HCEC 1CT (cell line): ENCODE measurements at regions not wholly inside any gene's neighbourhood (a gene's known extent, or its start where the extent isn't known, plus 50 kb on each side); places are given as distances from the start of the nearest gene placed in this dataset.

Source experiments
- DNase-seq: peaks from one replicate; pipeline ENCODE4 v3.0.0-alpha.2; 2017

GRCh38 chr2:136557203-136557602 lies 208.1 kb upstream of the THSD7B start:
- DNase-seq: no peak

DNA sequence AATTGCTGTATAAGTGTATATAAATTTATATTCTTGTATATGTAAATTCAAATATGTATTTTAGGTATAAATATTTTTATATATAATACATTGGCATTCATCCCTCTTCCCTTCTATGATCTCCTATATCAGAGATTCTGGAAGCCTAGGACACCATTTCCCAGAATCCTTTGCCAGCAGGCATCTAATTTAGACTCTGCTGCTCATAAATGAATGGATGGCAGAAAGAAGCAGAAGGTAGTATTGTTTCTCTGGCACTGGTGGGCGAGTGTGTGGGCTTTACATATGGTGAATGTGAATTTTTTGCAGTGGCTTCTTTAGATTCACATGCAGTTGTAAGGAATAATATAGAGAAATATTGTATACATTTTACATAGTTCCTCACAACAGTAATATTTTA lies 215.2 kb upstream of the THSD7B start:
- DNase-seq: no peak

DNA sequence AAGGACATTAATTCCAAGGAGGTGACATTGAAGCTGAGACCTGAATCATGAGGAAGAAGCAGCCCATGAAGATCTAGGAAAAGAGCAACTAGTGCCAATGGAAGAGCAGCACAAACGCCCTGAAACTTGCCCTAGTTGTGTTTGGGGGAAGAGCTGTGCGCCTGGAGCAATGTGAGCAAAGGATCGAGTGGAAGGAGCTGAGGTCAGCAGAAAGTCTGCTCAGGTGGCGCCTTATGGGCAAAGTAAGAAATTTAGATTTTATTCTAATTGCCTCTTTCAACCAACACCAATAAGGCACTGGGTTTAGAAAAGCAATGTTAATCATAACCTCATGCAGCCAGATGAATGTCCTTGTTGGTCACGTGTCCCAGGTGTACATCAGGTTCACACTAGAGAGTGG lies 226.0 kb upstream of the THSD7B start:
- DNase-seq: no peak

- no peak for DNase-seq
Measured at GRCh38 chr2:136538489-136538888, 226.9 kb upstream of the THSD7B start.

DNA sequence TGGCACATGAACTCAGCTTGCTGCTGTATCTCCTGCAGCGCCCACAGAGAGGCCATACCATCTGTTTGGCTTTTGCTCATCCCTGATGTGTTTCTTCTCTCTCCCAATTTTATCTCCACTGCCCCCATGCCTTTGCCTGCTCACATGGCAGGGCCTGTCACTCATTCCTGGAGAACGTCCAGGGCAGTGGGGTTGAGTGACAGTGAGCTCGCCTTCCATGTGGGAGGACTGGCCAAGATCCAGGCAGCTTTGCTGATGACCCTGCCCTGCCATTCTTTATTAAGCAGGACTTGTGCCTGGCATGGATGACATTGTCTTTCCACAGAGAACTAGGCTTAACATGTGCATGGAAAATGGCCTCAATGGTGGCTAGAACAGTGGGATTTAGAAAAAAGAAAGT lies 230.5 kb upstream of the THSD7B start:
- DNase-seq: no peak

DNA sequence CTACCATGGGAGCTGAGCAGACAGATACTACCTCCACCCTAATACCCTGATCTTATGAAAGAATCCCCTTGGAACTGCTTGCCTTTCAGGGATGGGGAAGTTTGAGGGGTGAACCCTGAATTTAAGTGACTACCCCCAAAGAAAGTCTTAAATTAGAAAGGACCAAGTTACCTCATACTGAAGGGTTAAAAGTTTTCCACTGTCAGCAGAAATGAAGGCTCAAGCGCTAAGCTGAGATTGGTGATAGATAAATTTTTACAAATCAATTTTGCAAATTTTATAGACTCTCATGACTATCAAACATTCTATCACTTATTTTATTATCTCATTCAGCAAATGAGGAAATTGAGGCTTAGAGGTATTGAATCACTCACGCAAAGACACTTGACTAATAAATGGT lies 233.2 kb upstream of the THSD7B start:
- no peak for DNase-seq

- no peak for DNase-seq
Measured at GRCh38 chr2:136531731-136532130, 233.6 kb upstream of the THSD7B start.

GRCh38 chr2:136530146-136530545 lies 235.2 kb upstream of the THSD7B start:
- no peak for DNase-seq

GRCh38 chr2:136527560-136527959 lies 237.8 kb upstream of the THSD7B start:
- DNase-seq: peak; percentile 1

DNA sequence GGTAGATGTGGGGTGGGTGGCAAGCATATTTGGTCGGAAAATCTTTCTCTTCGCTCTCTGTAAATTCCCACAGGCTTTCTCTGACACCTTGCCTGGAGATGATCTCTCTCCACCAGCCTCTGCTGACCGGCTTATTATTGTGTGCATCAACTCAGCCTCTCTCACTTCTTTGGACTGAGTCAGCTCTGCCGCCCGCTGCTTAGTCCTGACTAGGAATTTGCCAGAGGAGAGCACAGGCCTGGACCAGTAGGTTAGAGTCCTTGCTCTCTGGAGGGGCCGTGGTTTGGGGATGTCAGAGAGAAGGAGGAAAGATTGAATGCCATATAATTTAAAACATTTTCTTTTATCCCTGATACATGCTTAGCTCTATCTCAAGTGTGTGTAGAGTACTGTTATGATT lies 242.6 kb upstream of the THSD7B start:
- DNase-seq: no peak

- DNase-seq: no peak
Measured at GRCh38 chr2:136517716-136518115, 247.6 kb upstream of the THSD7B start.

GRCh38 chr2:136510244-136510643 lies 255.1 kb upstream of the THSD7B start:
- DNase-seq: no peak

DNA sequence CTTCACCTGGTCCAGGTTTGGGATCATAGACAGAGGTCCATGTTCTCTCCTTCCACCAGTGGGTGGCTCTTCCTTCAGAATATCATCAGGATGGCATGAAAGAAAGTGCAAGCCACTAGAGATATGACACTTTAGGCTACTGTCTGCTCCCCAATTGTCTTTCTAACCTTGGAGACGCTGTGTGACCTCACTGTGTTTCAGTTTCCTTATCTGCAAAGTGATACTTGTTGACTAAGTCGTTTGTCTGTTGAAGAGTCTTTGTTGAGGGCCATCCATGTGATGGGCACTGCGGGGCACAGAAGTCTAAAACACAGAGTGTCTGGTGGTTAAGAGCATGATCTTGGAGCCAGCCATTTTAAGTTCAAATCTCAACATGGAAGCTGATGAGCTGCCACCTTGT lies 259.9 kb upstream of the THSD7B start:
- DNase-seq: no peak

DNA sequence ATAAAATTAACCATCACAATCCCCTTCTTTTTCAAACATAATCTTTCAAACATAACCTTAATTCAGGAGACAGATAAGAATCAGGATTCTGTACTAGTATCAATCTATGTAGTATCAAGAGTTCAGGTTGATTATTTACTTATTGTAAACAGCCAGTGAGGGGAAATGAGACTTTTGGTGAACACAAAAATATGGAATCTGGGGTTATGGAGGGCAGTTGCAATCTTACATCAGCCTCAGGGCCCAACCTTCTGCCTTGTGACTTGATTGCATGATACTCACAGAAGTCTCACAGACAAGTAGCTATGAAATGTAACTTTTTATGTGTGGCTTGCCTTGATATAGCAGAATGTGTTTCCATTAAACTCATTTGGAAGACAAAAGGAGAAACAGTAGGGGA lies 262.7 kb upstream of the THSD7B start:
- DNase-seq: no peak

DNA sequence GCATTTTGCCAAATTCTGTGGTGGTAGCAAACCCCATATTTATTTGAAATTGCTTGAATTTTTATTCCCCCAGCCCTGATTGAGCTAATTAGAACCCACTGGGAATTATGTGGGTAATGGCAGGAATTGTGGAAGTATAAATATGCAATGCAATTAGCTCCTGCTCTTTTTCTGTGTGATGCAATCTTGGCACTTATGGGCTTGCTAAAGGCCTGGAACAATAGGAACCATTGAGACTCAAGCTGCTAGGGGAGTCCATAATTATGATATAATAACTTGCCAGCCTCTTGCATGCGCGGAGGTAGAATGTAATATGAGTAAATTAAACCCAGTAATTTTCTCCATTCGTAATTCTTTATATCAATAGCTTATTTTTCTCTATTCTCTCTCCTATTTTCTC lies 267.6 kb upstream of the THSD7B start:
- DNase-seq: no peak

- no peak for DNase-seq
Measured at GRCh38 chr2:136496966-136497365, 268.4 kb upstream of the THSD7B start.

DNA sequence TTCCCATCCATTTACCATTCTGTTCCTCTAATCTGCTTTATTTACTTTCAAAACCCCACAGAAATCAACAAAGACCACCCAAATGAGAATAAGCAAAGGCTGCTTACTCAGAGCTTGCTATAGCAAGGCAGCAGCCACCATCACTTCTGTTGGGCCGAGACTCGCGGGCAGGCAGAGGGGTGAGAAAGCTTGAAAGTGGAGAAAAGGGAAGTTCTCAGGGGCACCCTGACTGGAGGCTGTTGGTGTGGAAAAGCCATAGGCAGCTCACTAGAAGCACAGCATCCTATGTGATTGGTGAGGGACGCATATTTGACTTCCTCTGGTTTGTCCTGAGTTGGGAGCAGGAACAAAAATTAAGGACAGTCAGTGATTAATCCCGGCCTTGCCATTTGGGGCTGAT lies 269.7 kb upstream of the THSD7B start:
- no peak for DNase-seq

DNA sequence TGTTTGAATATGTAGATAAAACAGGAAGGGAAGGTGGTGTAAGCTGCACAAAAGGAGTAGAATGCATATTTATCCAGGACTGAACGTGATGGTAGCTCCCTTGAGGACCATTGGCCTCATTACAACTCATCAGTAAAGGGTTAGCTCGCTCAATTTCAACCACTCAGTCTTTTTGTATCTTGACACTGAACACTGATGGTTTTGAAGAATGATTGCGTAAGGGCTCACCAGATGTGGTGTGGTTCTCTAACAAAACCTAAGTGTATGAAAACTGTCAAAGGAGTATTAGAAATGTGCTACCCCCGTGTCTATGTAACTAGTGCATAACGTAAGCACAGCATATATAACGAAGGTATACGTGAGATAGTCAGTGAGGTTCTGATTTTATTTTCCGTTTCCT lies 272.4 kb upstream of the THSD7B start:
- no peak for DNase-seq

DNA sequence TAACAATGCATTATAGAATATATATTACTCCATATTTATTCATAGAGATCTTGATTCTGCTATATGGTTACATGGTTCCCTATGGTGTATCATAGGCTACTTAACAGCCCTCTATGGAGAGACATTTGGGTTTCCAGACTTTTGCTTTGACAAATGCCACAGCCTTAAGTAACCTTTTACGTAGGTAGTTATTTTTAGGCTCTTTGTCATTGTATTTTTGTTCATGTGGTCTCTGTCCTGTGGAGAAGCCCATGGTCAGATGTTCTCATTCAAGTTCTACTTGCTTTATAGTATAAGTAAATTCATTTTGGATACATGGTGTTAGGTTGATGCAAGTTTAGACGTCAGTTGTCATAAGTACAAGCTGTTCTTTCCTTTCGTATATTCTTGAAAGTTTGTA lies 275.2 kb upstream of the THSD7B start:
- no peak for DNase-seq

DNA sequence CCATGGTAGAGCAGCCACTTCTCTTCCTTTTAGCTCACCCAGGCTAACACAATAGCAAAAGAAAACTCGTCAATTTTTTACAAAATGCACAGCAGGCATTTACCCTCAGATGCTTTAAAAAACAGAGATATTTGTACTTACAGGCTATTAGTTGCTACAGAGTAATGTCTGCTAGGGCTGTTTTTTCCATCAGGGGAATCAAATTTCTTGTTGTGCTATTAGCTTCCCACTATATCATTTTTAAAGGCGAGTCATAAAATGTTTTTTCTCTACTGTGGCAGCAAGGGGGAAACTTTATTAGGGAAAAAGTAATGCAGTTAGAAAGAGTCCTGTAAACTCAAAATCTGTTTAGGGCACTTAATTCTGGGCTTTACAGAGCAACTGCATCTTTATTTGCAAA lies 277.9 kb upstream of the THSD7B start:
- no peak for DNase-seq

GRCh38 chr2:136486115-136486514 lies 279.2 kb upstream of the THSD7B start:
- no peak for DNase-seq

- no peak for DNase-seq
Measured at GRCh38 chr2:136482966-136483365, 282.4 kb upstream of the THSD7B start.

GRCh38 chr2:136482006-136482405 lies 283.3 kb upstream of the THSD7B start:
- no peak for DNase-seq

DNA sequence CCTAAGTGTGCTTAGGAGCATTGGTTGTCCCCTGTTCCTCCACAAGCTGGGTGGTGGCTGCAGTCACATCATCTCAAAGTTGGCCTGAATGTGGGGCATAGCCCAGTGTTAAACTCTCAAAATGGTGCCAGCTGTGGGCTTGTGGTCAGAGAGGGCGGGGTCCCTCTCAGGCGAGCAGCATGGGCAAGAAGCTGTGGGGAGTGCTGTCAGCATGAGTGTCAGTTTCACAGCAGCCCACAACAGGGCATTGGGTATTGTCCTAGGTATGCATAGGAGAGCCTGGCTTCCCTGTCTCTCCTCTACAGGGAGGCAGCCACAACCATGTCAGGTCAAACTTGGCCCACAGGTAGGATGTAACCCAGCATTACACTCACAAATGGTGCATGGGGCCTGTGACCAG lies 285.6 kb upstream of the THSD7B start:
- DNase-seq: no peak

- no peak for DNase-seq
Measured at GRCh38 chr2:136468799-136469369, 296.5 kb upstream of the THSD7B start.

GRCh38 chr2:136452528-136452927 lies 312.8 kb upstream of the THSD7B start:
- DNase-seq: no peak
